Body of pancreas (tissue), 4 donors: ENCODE measurements at regions not wholly inside any gene's neighbourhood (a gene's known extent, or its start where the extent isn't known, plus 50 kb on each side); places are given as distances from the start of the nearest gene placed in this dataset.

Source experiments
- ATAC-seq: fragments of 150-250 bp; one replicate; pipeline ENCODE4 v1.9.1; 2016
- DNase-seq, 4 donors: peaks; one replicate each; pipeline ENCODE4 v3.0.0-alpha.2; 2019
- H3K27ac ChIP-seq, 4 donors: fragments of 200-600 bp; sonication (generic); 1 replicate in 3 of 4; 2 replicates in 1 of 4; pipeline versions ENCODE4 v1.5.1 to v1.6.1; 2016 to 2019; ENCODE audit warnings: mild to moderate bottlenecking in 1 of 4, mixed read lengths in 1 of 4, moderate library complexity in 1 of 4
- H3K27me3 ChIP-seq, 2 donors: fragments of 200-600 bp; sonication (generic); one replicate each; pipeline ENCODE4 v1.6.0; 2016; ENCODE audit warnings: mild to moderate bottlenecking in 1 of 2
- H3K36me3 ChIP-seq, 2 donors: fragments of 200-600 bp; sonication (generic); replicated peaks in 1 of 2; 2 replicates each; pipeline ENCODE4 v1.5.1; 2016; ENCODE audit warnings: low read depth in 2 of 2; ENCODE audit not compliant: insufficient read depth in 1 of 2
- H3K4me1 ChIP-seq: fragments of 200-600 bp; sonication (generic); one replicate; pipeline ENCODE4 v1.6.0; 2016
- H3K4me3 ChIP-seq, 2 donors: fragments of 200-600 bp; sonication (generic); 1 replicate in 1 of 2; 2 replicates in 1 of 2; pipeline ENCODE4 v1.5.1; 2016 to 2019
- H3K9me3 ChIP-seq, 3 donors: fragments of 200-600 bp; sonication (generic); 1 replicate in 2 of 3; 2 replicates in 1 of 3; pipeline ENCODE4 v1.5.1; 2016
- CTCF ChIP-seq, 7 experiments: fragments of 450-650 bp in 4 of 7; fragments of 200-600 bp in 3 of 7; sonication (generic) in 3 of 7; IDR thresholded peaks; one replicate each; pipeline ENCODE4 v1.5.1; 2016 to 2019; ENCODE audit warnings: antibody characterized with exemption in 7 of 7
- POLR2A ChIP-seq, 3 donors: fragments of 450-650 bp; IDR thresholded peaks; one replicate each; pipeline ENCODE4 v1.6.1; 2016; ENCODE audit warnings: antibody characterized with exemption in 3 of 3, mild to moderate bottlenecking in 2 of 3
- whole genome bisulfite sequencing, 2 donors: methylation state at CpG; one replicate each; pipeline ENCODE4 v1.1.5; 2017; 5-methylcytosine and 5-hydroxymethylcytosine counted together
- intact Hi-C: fragments of 100-400 bp; cut with DNase I; formaldehyde crosslinking; loops from one replicate; pipeline ENCODE4 v1.15.1; 2023

GRCh38 chr6:165001502-165002157, 307.8 kb downstream of the C6orf118 start:
- no peaks in the 10 kb centered on the region for H3K4me1 ChIP-seq
- no peak for ATAC-seq
- H3K27me3 ChIP-seq = no peaks in the 10 kb centered on the region
- DNase-seq = no peak
- WGBS, 2 donors = 60 to 81% methylated on average over 7 to 33 of the region's 33 CpGs
- TF ChIP-seq POLR2A (IDR thresholded peaks at IDR 0.05) (no peak), CTCF (IDR thresholded peaks at IDR 0.05) (no peak)
- H3K4me3 ChIP-seq = no peak overlapping the region
- no peaks in the 10 kb centered on the region for H3K9me3 ChIP-seq
- intact Hi-C loops = no loop called here
- H3K27ac ChIP-seq = no peak overlapping the region
- no peaks in the 10 kb centered on the region for H3K36me3 ChIP-seq

- no peak for TF ChIP-seq CTCF (IDR thresholded peaks at IDR 0.05)
- no peak for ATAC-seq
- Histone ChIP-seq H3K36me3 (no peaks in the 10 kb centered on the region), H3K4me3 (no peak overlapping the region), H3K9me3 (no peaks in the 10 kb centered on the region), H3K27me3 (no peaks in the 10 kb centered on the region), H3K4me1 (no peaks in the 10 kb centered on the region), H3K27ac (no peak overlapping the region)
- 63 to 68% methylated on average over 8 of the region's 8 CpGs for WGBS, 2 donors
- intact Hi-C loops = no loop called here
- no peak for DNase-seq
Observed at GRCh38 chr6:164998297-164998696, 311.1 kb downstream of the C6orf118 start.

GRCh38 chr6:164996838-164997237, 312.6 kb downstream of the C6orf118 start:
- Histone ChIP-seq H3K4me1 (no peaks in the 10 kb centered on the region), H3K4me3 (no peak overlapping the region), H3K36me3 (no peaks in the 10 kb centered on the region), H3K27me3 (no peaks in the 10 kb centered on the region), H3K27ac (no peak overlapping the region), H3K9me3 (no peaks in the 10 kb centered on the region)
- no peak for TF ChIP-seq CTCF (IDR thresholded peaks at IDR 0.05)
- TF ChIP-seq POLR2A (IDR thresholded peaks at IDR 0.05) = no peak
- ATAC-seq = no peak
- DNase-seq = no peak
- whole genome bisulfite sequencing, 2 donors = 42% methylated on average over 6 of the region's 6 CpGs
- intact Hi-C loops = no loop called here

GRCh38 chr6:164991573-164991972, 317.8 kb downstream of the C6orf118 start:
- no peak for DNase-seq
- H3K4me1 ChIP-seq = no peaks in the 10 kb centered on the region
- no peaks in the 10 kb centered on the region for H3K36me3 ChIP-seq
- ATAC-seq = no peak
- TF ChIP-seq CTCF (IDR thresholded peaks at IDR 0.05) (no peak), POLR2A (IDR thresholded peaks at IDR 0.05) (no peak)
- H3K4me3 ChIP-seq = no peak overlapping the region
- H3K27ac ChIP-seq = no peak overlapping the region
- intact Hi-C loops = no loop called here
- WGBS, 2 donors = 41 to 70% methylated on average over 2 of the region's 2 CpGs
- no peaks in the 10 kb centered on the region for H3K27me3 ChIP-seq
- no peaks in the 10 kb centered on the region for H3K9me3 ChIP-seq

- Histone ChIP-seq H3K4me1 (no peaks in the 10 kb centered on the region), H3K27me3 (no peaks in the 10 kb centered on the region), H3K4me3 (no peak overlapping the region), H3K9me3 (no peaks in the 10 kb centered on the region), H3K36me3 (no peaks in the 10 kb centered on the region), H3K27ac (no peak overlapping the region)
- intact Hi-C loops = no loop called here
- WGBS, 2 donors = 59 to 64% methylated on average over 2 of the region's 2 CpGs
- TF ChIP-seq CTCF (IDR thresholded peaks at IDR 0.05) (no peak), POLR2A (IDR thresholded peaks at IDR 0.05) (no peak)
- no peak for DNase-seq
- no peak for ATAC-seq
Observed at GRCh38 chr6:164990901-164991300, 318.5 kb downstream of the C6orf118 start.
